LNCAP (cell line): ENCODE measurements at regions not wholly inside any gene's neighbourhood (a gene's known extent, or its start where the extent isn't known, plus 50 kb on each side); places are given as distances from the start of the nearest gene placed in this dataset.

ENCODE experiments used
- CTCF ChIP-seq: fragments of 450-650 bp; IDR thresholded peaks from 2 replicates; pipeline ENCODE4 v1.5.1; 2017; ENCODE audit warnings: mild to moderate bottlenecking

DNA sequence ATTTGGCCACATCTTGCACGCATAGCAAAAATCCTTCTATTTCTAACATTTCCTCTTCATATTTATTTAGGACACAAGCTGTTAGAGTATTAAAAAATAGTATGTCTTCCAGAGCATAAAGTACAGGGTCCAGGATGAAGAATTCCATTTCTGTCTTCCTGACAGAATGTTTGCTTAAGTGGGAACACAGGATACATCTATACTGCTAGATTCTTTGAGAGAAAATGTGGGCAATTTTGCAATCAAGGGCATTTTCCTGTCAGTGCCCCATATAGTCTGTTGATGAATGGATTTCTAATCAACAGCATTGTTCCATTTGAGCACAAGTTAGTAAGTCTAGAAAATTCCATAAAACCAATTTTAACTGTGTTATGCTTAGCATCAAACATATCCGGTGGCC is 409.9 kb downstream of the CPS1 start:
- TF ChIP-seq CTCF: no peak

DNA sequence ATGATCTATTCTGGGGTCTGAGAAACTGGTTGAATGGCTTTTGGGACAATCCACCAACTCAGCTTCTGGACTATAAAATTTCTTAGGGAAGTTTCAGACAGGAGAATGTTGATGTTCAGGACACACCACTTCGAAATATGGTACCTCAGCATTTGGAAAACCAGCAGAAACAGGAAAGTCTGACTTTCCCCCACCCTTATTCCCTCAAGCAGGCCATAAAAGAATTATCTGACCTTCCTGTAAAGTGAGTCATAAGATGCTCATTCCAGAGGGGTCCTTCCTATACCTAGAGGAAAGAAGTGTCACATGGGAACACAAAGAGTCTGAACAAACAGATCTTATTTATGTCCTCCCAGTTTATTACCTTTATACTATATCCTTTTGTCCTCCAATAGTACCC is 415.0 kb downstream of the CPS1 start:
- no peak for TF ChIP-seq CTCF

DNA sequence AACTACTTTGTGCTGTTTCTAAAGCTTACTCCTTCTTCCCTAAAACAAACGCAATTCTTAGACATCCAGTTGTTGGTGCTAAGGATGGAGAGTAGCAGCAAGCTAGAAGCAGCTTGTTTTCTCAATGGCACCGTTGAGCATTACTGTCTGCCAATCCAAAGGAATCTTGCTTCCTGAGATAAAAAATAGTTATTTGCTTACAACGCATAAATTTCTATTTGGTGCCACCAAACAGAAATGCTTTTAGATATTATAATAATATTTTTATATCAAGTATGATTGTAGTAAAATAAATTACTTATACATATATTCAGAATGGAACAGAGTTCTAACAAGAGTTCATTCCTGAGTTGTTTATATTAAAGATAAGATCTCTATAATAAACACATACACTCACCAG is 434.7 kb downstream of the CPS1 start:
- no peak for TF ChIP-seq CTCF

DNA sequence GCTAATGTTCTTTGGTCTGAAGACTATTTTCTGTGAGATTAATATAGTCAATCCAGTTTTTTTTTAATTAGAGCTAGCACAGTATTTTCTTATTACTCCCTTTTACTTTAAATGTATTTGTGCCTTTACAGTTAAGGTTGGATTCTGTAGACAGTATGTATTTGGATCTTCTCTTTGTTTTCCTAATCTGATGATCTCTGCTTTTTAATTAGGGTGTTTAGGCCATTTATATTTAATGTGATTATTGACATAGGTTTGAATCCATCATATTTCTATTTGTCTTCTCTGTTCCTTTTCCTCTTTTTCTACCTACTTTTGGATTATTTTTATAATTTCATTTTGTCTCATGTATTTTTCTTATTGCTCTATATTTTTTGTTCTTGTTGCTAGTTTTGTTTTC is 437.7 kb downstream of the CPS1 start:
- TF ChIP-seq CTCF: no peak

DNA sequence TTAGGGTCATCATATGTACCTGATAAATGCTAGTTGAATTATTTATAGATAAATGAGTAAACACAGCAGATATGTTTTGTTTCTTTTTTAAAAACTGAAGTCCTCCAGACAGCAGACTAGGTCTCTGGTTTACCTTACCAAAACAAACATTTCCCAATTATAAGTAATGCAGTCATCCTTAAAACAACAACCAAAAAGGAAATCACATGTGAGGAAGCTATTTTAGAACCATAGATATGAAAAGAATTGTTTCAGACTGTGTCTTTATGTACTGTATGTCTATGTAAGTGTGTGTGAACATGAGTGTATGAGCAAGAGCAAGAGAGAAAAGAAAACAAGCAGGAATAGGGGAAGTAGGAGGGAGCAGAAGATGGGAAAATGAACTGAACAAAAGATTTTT is 441.0 kb downstream of the CPS1 start:
- TF ChIP-seq CTCF: no peak

- TF ChIP-seq CTCF: no peak
Observed at GRCh38 chr2:210998334-210998733, 441.9 kb downstream of the CPS1 start.

GRCh38 chr2:211014376-211014775 is 458.0 kb downstream of the CPS1 start:
- no peak for TF ChIP-seq CTCF

DNA sequence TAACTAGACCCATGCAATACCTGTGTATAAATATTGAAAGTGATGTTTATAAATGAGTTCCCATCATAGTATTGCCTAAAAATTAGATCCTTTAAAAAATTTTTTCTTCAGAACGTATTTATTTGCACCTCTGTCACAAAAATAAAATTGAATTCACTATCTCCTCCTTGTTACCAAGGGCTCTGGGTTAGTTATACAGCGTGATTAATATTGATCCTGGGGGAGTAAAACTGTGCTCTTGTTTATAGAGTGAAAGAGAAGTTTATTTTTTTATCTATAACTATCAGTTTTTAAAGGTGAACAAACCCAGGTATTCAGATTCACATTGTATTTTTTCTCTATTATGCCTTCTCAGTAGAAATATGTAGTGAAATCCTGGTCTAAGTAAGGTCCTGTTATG is 458.5 kb downstream of the CPS1 start:
- TF ChIP-seq CTCF: no peak
